Endothelial cell of umbilical vein (primary cell): ENCODE measurements at regions not wholly inside any gene's neighbourhood (a gene's known extent, or its start where the extent isn't known, plus 50 kb on each side); places are given as distances from the start of the nearest gene placed in this dataset.

Experiments
- BruUV-seq: library from RNA; stranded (reverse); fragments of 400-500 nt; replicated peaks from 2 replicates; lab custom pipeline; 2021; lab: Mats Ljungman, UMichigan
- CTCF ChIA-PET: fragments of 300-600, 350-600 bp; sonication (Branson Sonifier 250); formaldehyde crosslinking; loops from one replicate; lab custom pipeline; 2021; ENCODE audit warnings: antibody characterized with exemption, inconsistent platforms; lab: Charles Lee
- POLR2A ChIA-PET: fragments of 300-600, 350-600 bp; sonication (Branson Sonifier 250); formaldehyde crosslinking; loops from one replicate; lab custom pipeline; 2021; ENCODE audit warnings: antibody characterized with exemption, inconsistent platforms; lab: Charles Lee
- DNase-seq: peaks from one replicate; pipeline ENCODE4 v3.0.0-alpha.2; 2011; ENCODE audit warnings: low read depth, low spot score
- FAIRE-seq: peaks from 2 replicates; lab custom pipeline; 2011; peaks lifted over from hg19 to GRCh38; lab: Jason Lieb, UNC
- H2AFZ ChIP-seq: 2 replicates; pipeline ENCODE4 v1.6.0; 2012; ENCODE audit warnings: low read depth, low read length, control low read depth, inconsistent platforms
- H3K27ac ChIP-seq: 2 replicates; pipeline ENCODE4 v1.5.1; 2011; ENCODE audit warnings: low read depth, mild to moderate bottlenecking, control low read depth, low read length, moderate library complexity; ENCODE audit not compliant: insufficient read depth
- H3K27me3 ChIP-seq, 2 experiments: 2 replicates each; pipeline versions ENCODE4 v1.6.0 to v1.6.1; 2011; ENCODE audit warnings: low read length in 2 of 2, mixed read lengths in 1 of 2; ENCODE audit not compliant: control insufficient read depth in 2 of 2, insufficient read depth in 2 of 2
- H3K36me3 ChIP-seq, 2 experiments: 2 replicates in 1 of 2; 3 replicates in 1 of 2; pipeline ENCODE4 v1.5.1; 2011; ENCODE audit warnings: low read length in 2 of 2, mild to moderate bottlenecking in 1 of 2, moderate library complexity in 1 of 2; ENCODE audit not compliant: control insufficient read depth in 2 of 2, insufficient read depth in 2 of 2; ENCODE audit errors: extremely low read depth in 1 of 2
- H3K4me1 ChIP-seq: 3 replicates; pipeline ENCODE4 v1.5.1; 2011; ENCODE audit warnings: mild to moderate bottlenecking, low read length; ENCODE audit not compliant: control insufficient read depth, insufficient read depth; ENCODE audit errors: extremely low read depth
- H3K4me2 ChIP-seq: 2 replicates; pipeline ENCODE4 v1.6.1; 2011; ENCODE audit warnings: low read length, control low read depth, mixed read lengths; ENCODE audit not compliant: insufficient read depth
- H3K4me3 ChIP-seq, 3 experiments: fragments of 200-600 bp in 1 of 3; sonication (generic), shearing (Covaris generic) in 1 of 3; replicated peaks in 1 of 3; 2 replicates each; pipeline ENCODE4 v1.5.1; 2011 to 2016; ENCODE audit warnings: control low read depth in 3 of 3, low read length in 3 of 3, mild to moderate bottlenecking in 2 of 3, inconsistent platforms in 1 of 3, low read depth in 1 of 3, moderate library complexity in 1 of 3; ENCODE audit not compliant: insufficient read depth in 1 of 3
- H3K79me2 ChIP-seq: 2 replicates; pipeline ENCODE4 v1.6.0; 2012; ENCODE audit warnings: low read length, inconsistent platforms; ENCODE audit not compliant: control insufficient read depth, insufficient read depth
- H3K9ac ChIP-seq: replicated peaks from 2 replicates; pipeline ENCODE3; 2011; ENCODE audit warnings: low read length, control low read depth; ENCODE audit not compliant: insufficient read depth; ENCODE audit errors: extremely low read depth
- H3K9me1 ChIP-seq: replicated peaks from 3 replicates; pipeline ENCODE4 v1.6.0; 2011; ENCODE audit warnings: mild to moderate bottlenecking, low read length; ENCODE audit not compliant: control insufficient read depth, insufficient read depth; ENCODE audit errors: extremely low read depth
- H3K9me3 ChIP-seq: replicated peaks from 2 replicates; pipeline ENCODE4 v1.5.1; 2012; ENCODE audit warnings: low read length, inconsistent platforms; ENCODE audit not compliant: control insufficient read depth, insufficient read depth
- H4K20me1 ChIP-seq: replicated peaks from 2 replicates; pipeline ENCODE3; 2011; ENCODE audit warnings: mild to moderate bottlenecking, low read length; ENCODE audit not compliant: control insufficient read depth, insufficient read depth; ENCODE audit errors: extremely low read depth
- CTCF ChIP-seq, 2 donors: IDR thresholded peaks; 1 replicate in 1 of 2; 2 replicates in 1 of 2; pipeline ENCODE4 v1.5.1; 2011; ENCODE audit warnings: low read length in 2 of 2, mild to moderate bottlenecking in 2 of 2, moderate library complexity in 2 of 2, control low read depth in 1 of 2, inconsistent platforms in 1 of 2, low read depth in 1 of 2; ENCODE audit not compliant: insufficient read depth in 1 of 2; ENCODE audit errors: extremely low read depth in 1 of 2
- EZH2 ChIP-seq: IDR thresholded peaks from 2 replicates; pipeline ENCODE4 v1.6.1; 2012; ENCODE audit warnings: borderline replicate concordance, low read depth, mild to moderate bottlenecking, moderate library complexity, low read length, inconsistent platforms; ENCODE audit not compliant: severe bottlenecking
- FOS ChIP-seq: IDR thresholded peaks from 2 replicates; pipeline ENCODE4 v1.6.1; 2011; ENCODE audit warnings: mild to moderate bottlenecking, low read length, moderate library complexity, borderline replicate concordance; ENCODE audit not compliant: insufficient read depth
- GATA2 ChIP-seq: IDR thresholded peaks from 2 replicates; pipeline ENCODE4 v1.7.0; 2011; ENCODE audit warnings: low read depth, mild to moderate bottlenecking, moderate library complexity, mixed read lengths, low read length; ENCODE audit not compliant: insufficient read length, insufficient read depth
- JUN ChIP-seq: IDR thresholded peaks from 2 replicates; pipeline ENCODE4 v1.6.1; 2011; ENCODE audit warnings: borderline replicate concordance, low read depth; ENCODE audit not compliant: insufficient read length, insufficient read depth
- MAX ChIP-seq: IDR thresholded peaks from 2 replicates; pipeline ENCODE4 v1.6.1; 2011; ENCODE audit not compliant: insufficient read depth, insufficient read length
- MYC ChIP-seq: IDR thresholded peaks from one replicate; pipeline ENCODE4 v1.6.1; 2011; ENCODE audit warnings: mild to moderate bottlenecking, low read depth, low read length
- POLR2A ChIP-seq: IDR thresholded peaks from 2 replicates; pipeline ENCODE4 v1.6.1; 2012; ENCODE audit warnings: low read depth, mild to moderate bottlenecking, control low read depth, low read length
- POLR2AphosphoS5 ChIP-seq: IDR thresholded peaks from 2 replicates; pipeline ENCODE4 v1.6.1; 2012; ENCODE audit warnings: low read depth, mild to moderate bottlenecking, control low read depth, low read length, moderate library complexity; ENCODE audit not compliant: insufficient read depth
- dilution Hi-C: fragments of 300-500 bp; cut with MboI; formaldehyde crosslinking; loops from one replicate; pipeline ENCODE4 v1.15.0; 2019; ENCODE audit warnings: low sequenced_read_pairs; ENCODE audit not compliant: extremely low pct_ligation_motif_present
- intact Hi-C: fragments of 100-400 bp; cut with micrococcal nuclease; formaldehyde crosslinking; loops from one replicate; pipeline ENCODE4 v1.10.0; 2022

GRCh38 chr4:11494232-11494631 is 65.5 kb upstream of the HS3ST1 start:
- CTCF ChIA-PET, result no interaction called here
- Histone ChIP-seq H3K9me1 (no peaks in the 10 kb centered on the region), H3K79me2 (no peaks in the 10 kb centered on the region), H2AFZ (no peak overlapping the region), H4K20me1 (no peaks in the 10 kb centered on the region), H3K36me3 (no peaks in the 10 kb centered on the region), H3K4me2 (no peak overlapping the region), H3K9me3 (no peaks in the 10 kb centered on the region), H3K27me3 (no peaks in the 10 kb centered on the region), H3K27ac (no peak overlapping the region), H3K4me3 (no peak overlapping the region), H3K9ac (no peak overlapping the region), H3K4me1 (no peaks in the 10 kb centered on the region)
- intact Hi-C loops, result no loop called here
- no TSS peak for BruUV-seq
- FAIRE-seq (no peak), DNase-seq (no peak)
- dilution Hi-C loops, result no loop called here
- TF ChIP-seq GATA2 (no peak), JUN (no peak), FOS (no peak), CTCF (IDR thresholded peaks at IDR 0.05; ENCODE audit: extremely low read depth in 1 of 2, insufficient read depth in 1 of 2, low read depth in 1 of 2, low read length in 2 of 2) (no peak), POLR2AphosphoS5 (no peak), MAX (no peak), POLR2A (no peak), MYC (no peak), EZH2 (no peak)
- POLR2A ChIA-PET, result no interaction called here
